Smooth muscle cell (in vitro differentiated cells): ENCODE measurements at regions not wholly inside any gene's neighbourhood (a gene's known extent, or its start where the extent isn't known, plus 50 kb on each side); places are given as distances from the start of the nearest gene placed in this dataset.

ENCODE experiments used
- DNase-seq: peaks from one replicate; lab custom pipeline; 2025; ENCODE audit not compliant: unreplicated experiment; lab: John Stamatoyannopoulos, UW
- H2AFZ ChIP-seq: fragments of 200-600 bp; sonication (generic); 2 replicates; pipeline ENCODE4 v1.6.0; 2016; ENCODE audit warnings: antibody characterized with exemption, low read depth, mild to moderate bottlenecking
- H3F3A ChIP-seq: fragments of 200-600 bp; sonication (generic); 2 replicates; pipeline ENCODE4 v1.6.0; 2017; ENCODE audit warnings: antibody characterized with exemption, low read depth
- H3K27ac ChIP-seq: fragments of 200-600 bp; sonication (generic); 2 replicates; pipeline ENCODE4 v1.5.1; 2016; ENCODE audit warnings: low read depth, mild to moderate bottlenecking
- H3K27me3 ChIP-seq: fragments of 200-600 bp; sonication (generic); 2 replicates; pipeline ENCODE4 v1.6.1; 2016; ENCODE audit warnings: low read depth, mild to moderate bottlenecking
- H3K36me3 ChIP-seq: fragments of 200-600 bp; sonication (generic); 2 replicates; pipeline ENCODE4 v1.5.1; 2016; ENCODE audit warnings: low read depth
- H3K4me1 ChIP-seq: fragments of 200-600 bp; sonication (generic); 2 replicates; pipeline ENCODE4 v1.5.1; 2016; ENCODE audit warnings: low read depth
- H3K4me2 ChIP-seq: fragments of 200-600 bp; sonication (generic); 2 replicates; pipeline ENCODE4 v1.6.0; 2016; ENCODE audit warnings: mild to moderate bottlenecking
- H3K4me3 ChIP-seq: fragments of 200-600 bp; sonication (generic); 2 replicates; pipeline ENCODE4 v1.5.1; 2016; ENCODE audit warnings: mild to moderate bottlenecking
- H3K79me2 ChIP-seq: fragments of 200-600 bp; sonication (generic); 2 replicates; pipeline ENCODE4 v1.6.0; 2016; ENCODE audit warnings: low read depth, mild to moderate bottlenecking
- H3K9ac ChIP-seq: fragments of 200-600 bp; sonication (generic); 2 replicates; pipeline ENCODE4 v1.6.0; 2016; ENCODE audit warnings: low read depth
- H3K9me3 ChIP-seq: fragments of 200-600 bp; sonication (generic); replicated peaks from 2 replicates; pipeline ENCODE4 v1.5.1; 2016; ENCODE audit warnings: low read depth
- H4K20me1 ChIP-seq: fragments of 200-600 bp; sonication (generic); 2 replicates; pipeline ENCODE4 v1.6.0; 2016; ENCODE audit warnings: low read depth
- CTCF ChIP-seq: fragments of 200-600 bp; sonication (generic); IDR thresholded peaks from 2 replicates; pipeline ENCODE4 v1.5.1; 2017; ENCODE audit warnings: borderline replicate concordance, mild to moderate bottlenecking, antibody characterized with exemption; ENCODE audit not compliant: insufficient read depth, poor library complexity, severe bottlenecking
- WGBS: methylation state at CpG from one replicate; pipeline ENCODE4 v1.1.7; 2016; ENCODE audit warnings: low lambda C conversion rate; 5-methylcytosine and 5-hydroxymethylcytosine counted together

- WGBS = 10% methylated on average over 7 of the region's 7 CpGs
- H3K4me1 ChIP-seq = no peaks in the 10 kb centered on the region
- TF ChIP-seq CTCF = no peak
- H3F3A ChIP-seq = peaks cover 20% of the 10 kb centered on the region
- no peak overlapping the region for H3K9ac ChIP-seq
- H3K36me3 ChIP-seq = no peaks in the 10 kb centered on the region
- H3K27me3 ChIP-seq = no peaks in the 10 kb centered on the region
- peak overlapping the region; percentile 60 for H3K4me2 ChIP-seq
- H3K79me2 ChIP-seq = no peaks in the 10 kb centered on the region
- peak overlapping the region; percentile 71 for H3K27ac ChIP-seq
- DNase-seq = no peak
- no peak overlapping the region for H3K4me3 ChIP-seq
- no peaks in the 10 kb centered on the region for H3K9me3 ChIP-seq
- no peaks in the 10 kb centered on the region for H4K20me1 ChIP-seq
- no peak overlapping the region for H2AFZ ChIP-seq
These were observed 206.2 kb upstream of the MYLIP start for GRCh38 chr6:15922510-15923250.

GRCh38 chr6:15921243-15921642 is 207.6 kb upstream of the MYLIP start:
- 64% methylated on average over 2 of the region's 2 CpGs for WGBS
- H3K4me1 ChIP-seq = no peaks in the 10 kb centered on the region
- TF ChIP-seq CTCF = no peak
- H3K4me3 ChIP-seq = no peak overlapping the region
- DNase-seq = no peak
- H3K36me3 ChIP-seq = no peaks in the 10 kb centered on the region
- peaks cover 20% of the 10 kb centered on the region for H3F3A ChIP-seq
- H3K27me3 ChIP-seq = no peaks in the 10 kb centered on the region
- H4K20me1 ChIP-seq = no peaks in the 10 kb centered on the region
- H2AFZ ChIP-seq = no peak overlapping the region
- no peak overlapping the region for H3K9ac ChIP-seq
- H3K27ac ChIP-seq = peak overlapping the region; percentile 71
- no peaks in the 10 kb centered on the region for H3K9me3 ChIP-seq
- H3K79me2 ChIP-seq = no peaks in the 10 kb centered on the region
- no peak overlapping the region for H3K4me2 ChIP-seq

GRCh38 chr6:15916581-15916980 is 212.3 kb upstream of the MYLIP start:
- no peak for DNase-seq
- 88% methylated on average over 3 of the region's 3 CpGs for WGBS
- H3K36me3 ChIP-seq = no peaks in the 10 kb centered on the region
- no peaks in the 10 kb centered on the region for H3K79me2 ChIP-seq
- H3K4me2 ChIP-seq = no peak overlapping the region
- TF ChIP-seq CTCF = no peak
- no peak overlapping the region for H3K27ac ChIP-seq
- H2AFZ ChIP-seq = no peak overlapping the region
- H3K9ac ChIP-seq = no peak overlapping the region
- no peaks in the 10 kb centered on the region for H3K9me3 ChIP-seq
- no peak overlapping the region for H3K4me3 ChIP-seq
- H3K4me1 ChIP-seq = no peaks in the 10 kb centered on the region
- no peaks in the 10 kb centered on the region for H4K20me1 ChIP-seq
- no peaks in the 10 kb centered on the region for H3K27me3 ChIP-seq
- peaks cover 4% of the 10 kb centered on the region for H3F3A ChIP-seq

- Histone ChIP-seq H3K27me3 (no peaks in the 10 kb centered on the region), H3K27ac (no peak overlapping the region), H3K9me3 (no peaks in the 10 kb centered on the region), H3F3A (no peaks in the 10 kb centered on the region), H3K36me3 (no peaks in the 10 kb centered on the region), H3K4me2 (no peak overlapping the region), H4K20me1 (no peaks in the 10 kb centered on the region), H3K79me2 (no peaks in the 10 kb centered on the region), H3K4me3 (no peak overlapping the region), H2AFZ (peak overlapping the region; percentile 10), H3K9ac (no peak overlapping the region), H3K4me1 (no peaks in the 10 kb centered on the region)
- 74% methylated on average over 8 of the region's 8 CpGs for WGBS
- no peak for TF ChIP-seq CTCF
- no peak for DNase-seq
These were observed 213.2 kb upstream of the MYLIP start for GRCh38 chr6:15915508-15916178.
